Stomach smooth muscle (tissue), 2 donors: ENCODE measurements at regions not wholly inside any gene's neighbourhood (a gene's known extent, or its start where the extent isn't known, plus 50 kb on each side); places are given as distances from the start of the nearest gene placed in this dataset.

Experiments
- H3K27ac ChIP-seq: one replicate; pipeline ENCODE4 v1.7.0; 2013; ENCODE audit warnings: mild to moderate bottlenecking, low read length, inconsistent platforms
- H3K27me3 ChIP-seq, 2 donors: one replicate each; pipeline ENCODE4 v1.7.0; 2013; ENCODE audit warnings: low read length in 2 of 2; ENCODE audit not compliant: insufficient read depth in 2 of 2, control insufficient read depth in 1 of 2
- H3K36me3 ChIP-seq, 2 donors: one replicate each; pipeline ENCODE4 v1.7.0; 2013; ENCODE audit warnings: low read length in 2 of 2; ENCODE audit not compliant: control insufficient read depth in 2 of 2, insufficient read depth in 2 of 2
- H3K4me1 ChIP-seq: one replicate; pipeline ENCODE4 v1.7.0; 2013; ENCODE audit warnings: low read length; ENCODE audit not compliant: control insufficient read depth, insufficient read depth
- H3K4me3 ChIP-seq, 2 donors: one replicate each; pipeline ENCODE4 v1.7.0; 2013; ENCODE audit warnings: low read length in 2 of 2
- H3K9ac ChIP-seq, 2 donors: one replicate each; pipeline ENCODE4 v1.7.0; 2013; ENCODE audit warnings: low read length in 2 of 2, mild to moderate bottlenecking in 1 of 2
- H3K9me3 ChIP-seq, 2 donors: one replicate each; pipeline ENCODE4 v1.7.0; 2013; ENCODE audit warnings: low read length in 2 of 2; ENCODE audit not compliant: control insufficient read depth in 2 of 2
- donor health status: healthy.
- donor health status: Pancreatic carcinoma.

- Histone ChIP-seq H3K36me3 (no peaks in the 10 kb centered on the region), H3K27me3 (peaks cover 0 to 2% of the 10 kb centered on the region in 2 donors), H3K27ac (no peak overlapping the region), H3K9ac (no peak overlapping the region), H3K9me3 (no peaks in the 10 kb centered on the region), H3K4me1 (no peaks in the 10 kb centered on the region), H3K4me3 (no peak overlapping the region)
Measured at GRCh38 chr2:239692362-239692851, 291.6 kb upstream of the HDAC4 start.

- Histone ChIP-seq H3K9ac (no peak overlapping the region), H3K27me3 (peaks cover 0 to 2% of the 10 kb centered on the region in 2 donors), H3K27ac (no peak overlapping the region), H3K4me3 (no peak overlapping the region), H3K9me3 (no peaks in the 10 kb centered on the region), H3K36me3 (no peaks in the 10 kb centered on the region), H3K4me1 (no peaks in the 10 kb centered on the region)
Measured at GRCh38 chr2:239691720-239692119, 290.9 kb upstream of the HDAC4 start.

GRCh38 chr2:239690651-239691631, 290.1 kb upstream of the HDAC4 start:
- Histone ChIP-seq H3K36me3 (no peaks in the 10 kb centered on the region), H3K9ac (no peak overlapping the region), H3K27me3 (peaks cover 0 to 2% of the 10 kb centered on the region in 2 donors)

GRCh38 chr2:239689985-239690384, 289.2 kb upstream of the HDAC4 start:
- Histone ChIP-seq H3K9me3 (no peaks in the 10 kb centered on the region), H3K36me3 (no peaks in the 10 kb centered on the region), H3K4me1 (no peaks in the 10 kb centered on the region), H3K9ac (no peak overlapping the region), H3K27ac (no peak overlapping the region), H3K4me3 (no peak overlapping the region), H3K27me3 (peaks cover 0 to 5% of the 10 kb centered on the region in 2 donors)

More at GRCh38 chr2:239690651-239691631, 290.1 kb upstream of the HDAC4 start:
- Histone ChIP-seq H3K4me1 (no peaks in the 10 kb centered on the region), H3K4me3 (no peak overlapping the region), H3K9me3 (no peaks in the 10 kb centered on the region), H3K27ac (no peak overlapping the region)

GRCh38 chr2:239689410-239689809, 288.6 kb upstream of the HDAC4 start:
- H3K27ac ChIP-seq, result no peak overlapping the region
- no peak overlapping the region for H3K4me3 ChIP-seq
- no peaks in the 10 kb centered on the region for H3K4me1 ChIP-seq
- H3K27me3 ChIP-seq, result peaks cover 0 to 7% of the 10 kb centered on the region in 2 donors
- H3K9ac ChIP-seq, result no peak overlapping the region
- no peaks in the 10 kb centered on the region for H3K9me3 ChIP-seq
- no peaks in the 10 kb centered on the region for H3K36me3 ChIP-seq

- Histone ChIP-seq H3K27me3 (peaks cover 0 to 7% of the 10 kb centered on the region in 2 donors), H3K9ac (no peak overlapping the region), H3K36me3 (no peaks in the 10 kb centered on the region), H3K4me1 (no peaks in the 10 kb centered on the region), H3K9me3 (no peaks in the 10 kb centered on the region), H3K27ac (no peak overlapping the region), H3K4me3 (no peak overlapping the region)
Measured at GRCh38 chr2:239688840-239689239, 288.0 kb upstream of the HDAC4 start.

GRCh38 chr2:239688122-239688681, 287.4 kb upstream of the HDAC4 start:
- no peak overlapping the region for H3K4me3 ChIP-seq
- no peaks in the 10 kb centered on the region for H3K4me1 ChIP-seq
- no peak overlapping the region for H3K27ac ChIP-seq
- H3K9me3 ChIP-seq, result no peaks in the 10 kb centered on the region
- no peaks in the 10 kb centered on the region for H3K36me3 ChIP-seq
- peaks cover 0 to 7% of the 10 kb centered on the region in 2 donors for H3K27me3 ChIP-seq
- H3K9ac ChIP-seq, result no peak overlapping the region

- Histone ChIP-seq H3K36me3 (no peaks in the 10 kb centered on the region), H3K9ac (no peak overlapping the region), H3K4me1 (no peaks in the 10 kb centered on the region), H3K27ac (no peak overlapping the region), H3K4me3 (no peak overlapping the region), H3K9me3 (peaks cover 0 to 1% of the 10 kb centered on the region in 2 donors), H3K27me3 (peaks cover 0 to 7% of the 10 kb centered on the region in 2 donors)
Measured at GRCh38 chr2:239687441-239687840, 286.6 kb upstream of the HDAC4 start.

- H3K9me3 ChIP-seq, result peaks cover 0 to 3% of the 10 kb centered on the region in 2 donors
- H3K9ac ChIP-seq, result no peak overlapping the region
- H3K27ac ChIP-seq, result no peak overlapping the region
- H3K4me1 ChIP-seq, result no peaks in the 10 kb centered on the region
- H3K36me3 ChIP-seq, result no peaks in the 10 kb centered on the region
- H3K27me3 ChIP-seq, result peaks cover 0 to 7% of the 10 kb centered on the region in 2 donors
- H3K4me3 ChIP-seq, result no peak overlapping the region
Measured at GRCh38 chr2:239685965-239686364, 285.1 kb upstream of the HDAC4 start.

- H3K4me1 ChIP-seq, result no peaks in the 10 kb centered on the region
- no peak overlapping the region for H3K9ac ChIP-seq
Measured at GRCh38 chr2:239685556-239685955, 284.7 kb upstream of the HDAC4 start.

More at GRCh38 chr2:239685556-239685955, 284.7 kb upstream of the HDAC4 start:
- Histone ChIP-seq H3K9me3 (peaks cover 0 to 3% of the 10 kb centered on the region in 2 donors), H3K4me3 (no peak overlapping the region), H3K27me3 (peaks cover 0 to 7% of the 10 kb centered on the region in 2 donors), H3K36me3 (no peaks in the 10 kb centered on the region), H3K27ac (no peak overlapping the region)
